DMS153 treated with DMSO at 0.1 percent for 48 hours (cell line): ENCODE measurements at regions not wholly inside any gene's neighbourhood (a gene's known extent, or its start where the extent isn't known, plus 50 kb on each side); places are given as distances from the start of the nearest gene placed in this dataset.
"Not testable (repeated sequence)": the region's sequence is repeated elsewhere in the genome, so short reads cannot be mapped to it uniquely, and the experiment has no call there.

Experiments used
- DNase-seq: peaks from one replicate; lab custom pipeline; 2025; ENCODE audit not compliant: unreplicated experiment; lab: John Stamatoyannopoulos, UW

DNA sequence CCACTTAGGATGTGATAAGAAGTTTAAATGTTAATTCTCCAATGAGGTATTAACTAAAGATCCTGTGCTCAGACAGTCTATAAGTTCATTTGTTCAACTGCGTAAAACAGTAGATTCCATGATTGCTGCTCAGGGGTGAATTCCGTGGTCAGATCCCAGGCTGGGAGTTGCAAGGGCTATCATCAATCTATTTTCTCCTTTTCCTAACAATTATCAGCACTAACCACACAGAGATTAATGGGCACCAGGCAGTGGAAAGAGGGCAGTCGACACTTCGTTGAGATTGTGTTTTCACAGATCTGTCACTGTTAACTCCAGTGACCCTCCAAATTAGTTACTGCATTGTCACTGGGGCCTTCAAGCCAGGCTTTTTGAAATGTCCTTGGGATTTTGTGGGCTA is 154.1 kb upstream of the SPRED2 start:
- no peak for DNase-seq

DNA sequence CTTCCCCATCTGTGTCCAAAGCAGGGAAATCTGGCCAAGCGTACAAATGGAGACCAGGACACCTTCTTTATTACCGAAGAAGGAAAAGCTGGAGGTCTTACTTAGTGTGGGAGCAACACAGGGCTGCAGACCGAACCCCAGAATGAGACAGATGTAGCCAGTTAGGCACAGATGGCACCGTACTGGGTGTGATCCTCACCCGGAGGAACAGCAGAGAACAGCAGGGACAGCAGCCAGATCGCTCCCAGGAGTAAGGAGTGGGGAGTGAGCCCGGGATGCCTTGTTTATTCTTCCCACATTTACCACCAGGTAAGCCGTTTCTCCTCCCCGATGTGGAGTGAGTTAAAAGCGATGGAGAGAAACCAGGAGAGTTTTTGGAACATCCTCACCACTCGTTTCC is 150.7 kb upstream of the SPRED2 start:
- no peak for DNase-seq

DNA sequence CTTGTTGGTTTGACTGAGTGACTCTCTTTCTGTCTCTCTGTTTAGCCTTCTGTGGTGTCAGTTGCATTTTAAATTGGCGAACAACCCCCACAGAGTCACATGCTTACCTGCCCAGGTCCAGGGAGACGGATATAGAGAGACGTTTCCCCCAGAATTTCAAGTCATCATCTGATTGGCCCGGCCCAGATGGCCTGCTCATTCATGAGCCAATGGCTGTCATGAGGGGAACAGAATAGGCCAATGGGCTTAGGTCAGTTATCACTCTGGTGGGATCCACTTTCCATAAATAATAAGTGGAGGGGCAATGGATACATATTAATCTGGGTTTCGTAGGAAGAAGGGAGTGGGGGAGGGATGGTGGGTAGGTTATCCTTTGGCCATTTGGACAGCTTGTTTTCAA is 150.0 kb upstream of the SPRED2 start:
- DNase-seq = no peak

DNA sequence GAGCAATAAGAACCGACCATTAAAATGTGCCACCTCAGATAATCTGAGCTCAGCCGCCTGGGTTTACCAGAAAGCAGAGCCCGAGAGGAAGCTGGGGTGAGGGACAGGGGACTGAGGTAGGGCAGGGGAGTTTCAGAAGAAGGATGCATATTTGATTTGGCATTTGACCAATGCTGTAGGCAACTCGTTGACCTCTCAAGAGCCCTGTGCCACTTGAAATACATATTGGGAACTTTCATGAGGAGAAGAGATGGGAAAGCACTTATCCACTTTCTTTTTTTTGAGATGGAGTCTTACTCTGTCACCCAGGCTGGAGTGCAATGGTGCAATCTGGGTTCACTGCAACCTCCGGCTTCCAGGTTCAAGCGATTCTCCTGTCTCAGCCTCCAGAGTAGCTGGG is 148.4 kb upstream of the SPRED2 start:
- no peak for DNase-seq

DNA sequence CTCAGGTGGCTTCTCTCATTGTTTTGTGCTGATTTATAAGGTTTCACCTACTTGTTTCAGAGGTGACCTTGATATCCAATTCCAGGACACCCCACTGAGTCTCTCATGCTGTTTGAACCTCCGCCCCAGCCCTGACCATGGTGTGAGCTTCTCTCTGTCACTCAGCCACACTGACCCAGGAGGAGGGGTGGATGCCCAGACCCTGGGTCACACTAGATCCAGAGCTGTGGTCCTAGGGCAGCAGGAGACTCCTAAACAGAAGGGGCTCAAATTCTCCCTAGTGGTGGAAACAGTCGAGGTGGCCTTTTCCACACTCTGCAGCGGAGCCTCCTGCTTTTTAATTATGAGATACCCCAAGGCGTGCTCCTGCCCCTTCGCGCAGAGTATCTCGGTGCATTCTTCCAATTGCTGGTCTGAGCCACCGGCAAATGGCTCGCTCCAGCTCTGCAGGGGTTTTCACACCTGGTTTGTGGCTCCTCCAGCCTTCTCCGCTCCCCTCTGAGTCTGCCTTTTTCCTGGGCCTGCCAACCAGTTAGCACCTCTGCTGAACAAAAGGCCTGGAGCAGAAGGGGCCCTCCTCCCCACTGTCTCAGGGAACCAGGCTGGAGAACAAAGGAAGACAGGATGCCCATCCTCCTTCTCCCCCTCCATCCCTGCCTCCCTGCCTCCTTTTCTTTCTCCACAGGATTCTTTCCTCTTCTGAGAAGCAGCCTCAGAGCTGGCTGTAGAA is 147.3 kb upstream of the SPRED2 start:
- no peak for DNase-seq

DNA sequence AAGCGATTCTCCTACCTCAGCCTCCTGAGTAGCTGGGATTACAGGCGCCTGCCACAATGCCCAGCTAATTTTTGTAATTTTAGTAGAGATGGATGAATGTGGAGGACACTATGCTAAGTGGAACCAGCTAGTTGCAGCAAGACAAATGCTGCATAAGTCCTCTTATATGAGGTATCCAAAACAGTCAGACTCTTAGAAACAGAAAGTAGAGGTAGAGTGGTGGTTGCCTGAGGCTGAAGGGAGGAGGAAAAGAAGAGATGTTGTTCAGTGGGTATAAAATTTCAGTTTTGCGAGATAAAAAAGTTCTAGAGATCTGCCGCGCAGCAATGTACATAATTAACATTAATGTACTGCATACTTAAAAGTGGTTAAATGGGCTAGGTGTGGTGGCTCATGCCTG is 145.3 kb upstream of the SPRED2 start:
- no peak for DNase-seq

DNA sequence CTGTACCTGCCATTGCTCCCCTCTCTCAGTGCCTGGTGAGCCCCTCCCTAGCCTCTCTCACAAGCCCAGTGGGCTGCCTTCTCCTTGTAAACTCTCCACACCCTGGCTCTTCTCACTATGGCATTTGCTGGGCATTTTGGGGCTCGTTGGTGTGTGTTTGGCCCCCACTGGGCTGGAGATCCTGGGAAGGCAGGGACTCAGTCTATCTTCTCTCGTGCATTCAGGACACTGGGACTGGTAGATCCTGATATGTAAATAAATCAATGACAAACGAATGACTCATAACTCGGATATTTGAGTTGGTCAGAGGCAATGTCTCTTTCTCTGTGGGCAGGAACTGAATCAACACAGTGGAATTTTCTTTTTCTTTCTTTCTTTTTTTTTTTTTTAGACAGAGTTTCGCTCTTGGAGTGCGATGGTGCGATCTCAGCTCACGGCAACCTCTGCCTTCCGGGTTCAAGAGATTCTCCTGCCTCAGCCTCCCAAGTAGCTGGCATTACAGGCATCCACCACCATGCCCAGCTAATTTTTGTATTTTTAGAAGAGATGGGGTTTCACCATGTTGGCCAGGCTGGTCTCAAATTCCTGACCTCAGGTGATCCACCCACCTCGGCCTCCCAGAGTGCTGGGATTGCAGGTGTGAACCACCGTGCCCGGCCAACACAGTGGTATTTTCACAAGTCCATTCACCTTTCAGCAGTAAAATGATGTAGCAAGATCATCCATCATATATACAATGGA is 144.6 kb upstream of the SPRED2 start:
- no peak for DNase-seq

DNA sequence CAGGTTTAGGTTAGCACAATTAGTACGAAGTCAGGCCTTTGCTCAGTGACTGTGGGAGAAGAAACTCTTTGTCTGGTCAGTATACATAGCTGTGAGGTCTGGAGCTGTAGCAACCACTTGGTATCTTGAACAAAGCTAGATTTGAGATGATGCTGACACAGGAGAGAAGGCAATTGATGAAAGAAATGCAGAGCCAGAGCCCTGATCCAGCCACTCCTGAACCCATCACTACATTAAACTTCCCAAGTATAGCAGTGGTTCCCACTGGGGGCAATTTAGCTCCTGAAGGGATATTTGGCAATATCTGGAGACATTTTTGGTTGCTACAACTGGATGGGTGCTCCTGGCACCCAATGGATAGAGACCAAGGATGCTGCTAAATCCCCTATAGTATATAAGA is 143.9 kb upstream of the SPRED2 start:
- DNase-seq = no peak

DNA sequence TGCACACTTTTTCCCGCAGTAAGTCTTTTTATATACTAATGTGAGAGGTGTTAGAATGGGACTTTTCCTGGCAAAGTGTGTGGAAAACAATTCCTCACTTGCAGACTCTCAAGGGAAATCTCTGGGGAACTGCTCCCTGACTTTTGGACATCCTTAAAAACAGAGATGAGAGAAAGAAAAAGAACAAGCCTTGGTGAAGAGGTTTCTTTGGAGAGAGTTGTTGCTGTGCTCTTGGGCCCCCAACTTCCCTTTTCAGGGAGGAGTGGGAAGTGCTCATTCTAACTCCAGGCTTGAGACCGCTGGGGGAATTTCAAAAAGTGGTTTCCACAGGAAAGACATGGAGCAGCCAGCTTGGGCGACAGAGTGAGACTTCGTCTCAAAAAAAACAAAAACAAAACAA is 142.6 kb upstream of the SPRED2 start:
- DNase-seq = no peak

DNA sequence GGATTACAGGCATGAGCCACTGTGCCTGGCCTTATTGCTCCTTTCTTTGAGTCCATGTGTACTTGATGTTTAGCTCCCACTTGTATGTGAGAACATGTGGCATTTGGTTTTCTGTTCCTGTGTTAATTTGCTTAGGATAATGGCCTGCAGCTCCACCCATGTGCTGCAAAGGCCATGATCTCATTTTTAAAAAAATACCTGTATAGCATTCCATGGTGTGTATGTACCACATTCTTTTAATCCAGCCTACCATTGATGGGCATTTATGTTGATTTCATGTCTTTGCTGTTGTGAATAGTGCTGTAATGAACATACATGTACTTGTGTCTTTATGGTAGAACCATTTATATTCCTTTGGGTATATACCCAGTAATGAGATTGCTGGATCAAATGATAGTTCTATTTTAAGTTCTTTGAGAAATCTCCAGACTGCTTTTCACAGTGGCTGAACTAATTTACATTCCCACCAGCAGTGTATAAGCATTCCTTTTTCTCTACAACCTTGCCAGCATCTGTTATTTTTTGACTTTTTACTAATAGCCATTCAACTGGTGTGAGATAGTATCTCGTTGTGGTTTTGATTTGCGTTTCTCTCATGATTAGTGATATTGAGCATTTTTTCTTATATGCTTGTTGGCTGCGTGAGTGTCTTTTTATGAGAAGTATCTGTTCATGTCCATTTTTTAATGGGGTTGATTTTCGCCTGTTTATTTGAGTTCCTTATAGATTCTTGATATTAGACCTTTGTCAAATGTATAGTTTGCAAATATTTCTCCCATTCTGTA is 136.4 kb upstream of the SPRED2 start:
- not testable (repeated sequence) for DNase-seq

DNA sequence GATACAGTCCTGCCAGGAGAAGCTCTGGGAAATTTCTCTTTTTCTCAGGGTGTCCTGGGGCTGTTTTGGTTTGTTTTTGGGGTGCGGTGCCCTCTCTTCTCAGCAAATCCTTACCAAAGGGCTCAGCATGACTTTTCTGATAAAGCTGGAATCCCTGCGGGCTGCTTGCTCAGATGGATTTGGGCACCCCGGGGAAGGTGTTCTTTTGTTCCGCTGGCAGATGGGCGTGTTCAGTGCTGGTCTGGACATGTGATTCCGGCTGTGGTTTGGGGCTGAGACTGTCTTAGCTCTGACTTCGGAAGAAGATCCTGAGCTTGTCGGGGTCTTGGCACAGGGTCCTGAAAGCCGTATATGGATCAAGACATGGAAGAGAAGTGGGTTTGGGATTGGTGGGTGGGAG is 134.2 kb upstream of the SPRED2 start:
- DNase-seq = no peak

DNA sequence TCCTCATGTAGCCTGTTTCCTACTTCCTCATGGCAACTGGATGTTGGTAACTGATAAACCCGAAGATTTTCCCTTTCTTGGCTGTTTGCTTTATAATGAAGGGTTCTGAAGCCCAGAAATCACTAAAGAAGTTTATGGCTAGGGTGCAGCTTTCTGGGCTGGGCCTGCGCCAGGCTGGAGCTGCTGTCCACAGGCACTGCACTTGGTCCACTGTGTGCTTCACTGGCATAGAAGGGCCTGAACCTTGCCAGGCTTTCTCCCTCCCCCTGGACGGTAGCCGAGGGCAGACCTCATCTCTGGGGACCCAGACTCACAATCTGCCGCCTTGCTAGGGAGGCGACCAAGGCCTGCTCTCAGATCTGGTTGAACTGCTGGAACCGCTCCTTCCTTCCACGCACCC is 133.3 kb upstream of the SPRED2 start:
- no peak for DNase-seq

DNA sequence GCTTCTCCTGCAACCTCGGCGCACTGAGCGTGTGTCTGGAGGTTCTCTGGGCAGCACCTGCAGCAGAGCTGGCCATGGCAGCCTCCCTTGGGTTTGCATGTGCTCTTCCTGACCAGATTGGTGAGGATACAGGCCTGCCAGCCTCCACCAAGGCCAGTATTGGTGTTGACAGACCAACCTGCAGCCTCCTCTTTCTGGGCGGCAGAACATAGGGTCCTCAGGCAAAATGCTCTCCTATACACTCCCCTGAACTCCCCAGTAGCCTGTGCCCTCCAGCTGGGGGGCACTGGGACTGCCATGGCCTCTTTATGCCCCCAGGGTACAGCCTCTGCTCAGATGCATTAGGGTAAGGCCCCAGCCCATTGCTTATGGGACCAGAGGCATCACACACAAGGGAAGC is 131.9 kb upstream of the SPRED2 start:
- DNase-seq = no peak

DNA sequence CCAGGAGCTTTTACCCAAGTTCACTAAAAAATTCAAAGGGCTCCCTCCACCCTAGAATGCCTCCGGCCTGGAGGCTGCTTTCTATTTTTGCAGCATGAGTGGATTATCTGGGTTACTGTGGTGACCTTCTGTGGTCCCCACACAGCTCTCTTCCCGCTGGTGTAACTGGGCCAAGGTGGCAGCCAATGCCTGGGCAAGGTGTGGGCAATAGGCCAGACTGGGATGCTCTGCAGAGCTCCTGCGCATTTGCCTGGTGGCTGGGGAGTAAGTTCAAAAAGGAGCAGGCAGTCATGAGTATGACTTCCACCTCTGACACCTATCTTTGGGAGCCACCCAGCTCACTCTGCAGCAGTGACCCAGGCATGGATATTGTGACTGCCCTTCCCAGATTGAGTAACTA is 130.5 kb upstream of the SPRED2 start:
- DNase-seq = no peak

DNA sequence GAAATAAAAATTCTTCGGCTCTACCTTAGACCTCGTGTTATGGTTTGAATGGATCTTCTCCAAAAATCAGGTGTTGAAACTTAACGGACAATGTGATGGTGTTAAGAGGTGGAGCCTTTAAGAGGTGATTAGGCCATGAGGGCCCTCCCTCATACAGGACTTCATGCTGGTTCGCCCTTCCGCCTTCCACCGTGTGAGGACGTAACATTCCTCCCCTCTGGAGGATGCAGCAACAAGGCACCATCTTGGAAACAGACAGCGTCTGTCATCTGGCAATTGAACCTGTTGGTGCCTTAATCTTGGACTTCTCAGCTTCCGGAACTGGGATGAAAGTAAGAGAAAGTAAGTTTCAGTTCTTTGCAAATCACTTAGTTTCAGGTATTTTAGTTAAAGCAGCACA is 126.3 kb upstream of the SPRED2 start:
- DNase-seq = no peak

DNA sequence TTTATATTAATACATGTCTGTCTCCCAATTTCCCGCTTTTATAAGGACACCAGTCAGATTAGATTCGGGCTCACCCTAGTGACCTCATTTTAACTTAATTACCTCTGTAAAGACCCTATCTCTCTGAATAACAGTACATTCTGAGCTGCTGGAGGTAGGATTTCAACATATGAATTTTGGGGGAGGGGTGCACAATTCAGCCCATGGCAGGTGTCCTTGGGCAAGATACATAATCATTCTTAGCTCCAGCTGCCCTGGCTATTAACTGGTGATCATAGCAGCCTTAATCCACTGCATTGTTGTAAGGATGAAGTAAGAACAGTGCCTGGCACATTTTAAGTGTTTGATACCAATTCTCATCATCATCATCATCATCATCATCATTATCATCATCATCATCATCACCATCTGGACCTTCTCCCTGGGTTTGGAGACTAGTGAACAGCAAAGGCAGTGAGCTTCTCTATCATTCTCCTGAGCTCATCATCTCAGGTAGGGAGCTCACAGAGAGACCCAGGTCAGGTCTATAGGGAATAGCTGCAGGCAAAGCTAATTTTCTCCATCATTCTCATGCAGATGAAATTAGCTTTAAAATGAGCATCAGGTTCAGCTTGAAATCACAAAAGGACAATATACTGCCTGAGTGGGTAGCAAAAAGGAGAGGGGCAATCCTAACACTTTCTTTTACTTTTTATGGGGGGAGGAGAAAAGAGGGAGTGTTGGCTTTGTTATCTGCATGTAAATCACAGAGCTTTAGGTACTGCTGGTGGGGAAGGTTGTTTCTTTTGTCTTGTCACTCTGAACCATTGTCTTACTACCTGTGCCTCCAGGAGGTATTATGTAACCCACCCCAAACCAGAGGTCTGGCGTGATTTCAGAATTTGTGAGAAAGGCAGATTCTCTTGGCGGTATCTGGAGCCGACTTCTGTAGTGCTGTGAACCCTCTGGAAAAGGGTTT is 125.5 kb upstream of the SPRED2 start:
- DNase-seq = no peak

DNA sequence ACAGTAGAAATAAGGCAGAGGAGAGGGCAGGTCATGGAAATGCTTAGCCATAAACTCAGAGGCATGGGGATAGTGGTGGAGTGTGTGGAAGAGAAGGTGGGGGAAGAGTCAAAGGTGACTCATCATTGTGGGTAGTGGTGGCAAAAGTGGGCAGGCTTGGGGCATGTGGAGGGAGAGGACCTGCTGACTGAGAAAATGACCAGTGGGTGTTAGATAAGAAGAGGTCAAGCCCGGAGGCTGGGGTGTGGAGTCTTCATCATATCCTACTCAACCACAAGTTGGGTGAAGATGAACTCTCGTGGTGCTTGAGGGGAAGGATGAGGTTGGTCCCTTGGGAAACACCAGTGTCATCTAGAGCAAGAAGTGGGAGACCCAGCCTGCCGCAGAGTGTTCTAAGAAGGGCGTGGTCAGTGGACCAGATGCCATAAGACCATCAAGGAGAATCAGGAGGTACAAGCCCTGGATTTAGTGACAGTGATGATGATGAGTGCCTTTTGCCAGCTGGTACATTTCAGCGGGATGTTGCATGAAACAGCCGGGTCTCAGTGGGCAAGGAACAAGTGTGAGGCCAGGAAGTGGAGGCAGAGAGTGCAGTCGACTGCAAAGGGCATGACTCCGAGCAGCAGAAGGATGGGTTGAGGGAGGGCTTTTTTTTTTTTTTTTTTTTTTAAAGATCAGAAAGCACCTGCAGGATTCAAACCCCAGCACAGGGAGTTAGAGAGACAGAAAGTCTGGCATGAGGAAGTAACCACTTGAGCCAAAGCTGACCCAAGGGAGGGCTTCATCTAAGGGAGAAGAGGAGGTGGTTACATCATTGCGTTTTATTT is 122.6 kb upstream of the SPRED2 start:
- no peak for DNase-seq

DNA sequence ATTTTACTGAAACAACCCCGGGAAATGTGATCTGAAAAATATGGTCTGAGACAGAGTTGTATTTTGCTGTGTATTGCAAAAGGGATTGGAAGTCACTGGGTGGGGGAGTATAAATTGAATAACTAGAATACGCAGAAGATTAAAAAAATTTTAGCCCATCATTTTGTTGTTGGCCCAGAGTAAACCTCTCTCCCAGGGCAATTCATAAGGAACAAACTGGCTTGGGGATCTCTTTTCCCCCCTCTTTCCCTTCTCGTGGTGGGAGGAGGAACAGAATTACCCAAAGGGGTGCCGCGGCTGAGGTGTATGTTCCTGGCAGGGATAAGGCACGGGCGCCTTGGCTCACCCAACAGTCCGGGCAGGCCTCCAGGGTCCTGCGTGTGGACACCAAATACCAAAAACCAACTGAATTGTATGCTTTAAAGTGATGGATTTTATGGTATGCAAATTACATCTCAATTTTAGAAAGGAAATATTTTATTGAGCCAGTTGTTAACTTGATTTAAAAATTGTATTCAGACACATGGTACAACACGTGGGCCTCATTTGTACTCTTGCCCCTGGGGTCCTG is 121.2 kb upstream of the SPRED2 start:
- DNase-seq = no peak

DNA sequence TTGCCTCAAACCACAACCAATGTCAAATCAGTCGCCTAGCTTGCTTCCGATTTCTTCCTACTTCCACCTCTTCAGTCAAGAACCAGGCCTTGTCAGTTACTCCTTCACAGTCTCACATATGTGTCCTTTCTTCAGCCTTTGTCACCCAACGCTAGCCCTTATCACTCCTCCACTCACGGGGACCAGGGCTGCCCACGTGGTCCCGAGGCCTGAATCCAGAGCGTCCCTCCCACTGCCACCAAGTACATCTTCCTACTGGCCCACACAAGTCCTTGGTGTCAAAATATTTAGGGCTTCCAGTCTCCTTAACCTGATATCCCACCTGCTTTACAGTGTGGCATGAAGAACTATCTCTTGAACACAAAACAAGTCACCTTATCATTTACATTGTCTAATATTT is 119.1 kb upstream of the SPRED2 start:
- DNase-seq = no peak

DNA sequence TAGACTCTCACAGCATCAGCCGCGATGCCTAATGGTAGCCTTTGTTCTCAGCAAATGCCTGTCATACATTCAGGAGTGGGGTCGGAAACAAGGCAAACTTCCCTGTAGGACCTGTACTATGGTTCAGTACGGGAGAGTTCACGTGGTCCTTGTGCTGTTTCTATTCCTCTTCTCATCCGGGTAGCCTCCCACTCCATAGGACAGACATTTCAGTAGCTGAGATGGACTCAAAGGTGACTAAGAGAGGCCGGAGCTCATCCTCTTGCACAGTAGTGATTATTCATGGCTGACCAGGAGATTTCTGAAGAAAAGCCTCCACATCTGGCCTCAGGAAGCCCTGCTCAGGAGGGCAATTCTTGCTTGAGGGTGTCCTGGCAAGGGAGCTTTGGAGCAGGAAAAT is 117.8 kb upstream of the SPRED2 start:
- DNase-seq = no peak
